Peyer's patch (tissue), 4 donors: ENCODE measurements at regions not wholly inside any gene's neighbourhood (a gene's known extent, or its start where the extent isn't known, plus 50 kb on each side); places are given as distances from the start of the nearest gene placed in this dataset.
"Not testable (repeated sequence)": the region's sequence is repeated elsewhere in the genome, so short reads cannot be mapped to it uniquely, and the experiment has no call there.

Experiments used
- DNase-seq, 3 donors: peaks; one replicate each; pipeline ENCODE4 v3.0.0-alpha.2; 2017 to 2019
- H3K27ac ChIP-seq, 4 donors: fragments of 200-600 bp; sonication (generic); one replicate each; pipeline ENCODE4 v1.5.1; 2016 to 2019
- H3K27me3 ChIP-seq, 2 donors: fragments of 200-600 bp; sonication (generic); one replicate each; pipeline ENCODE4 v1.5.1; 2019
- H3K36me3 ChIP-seq, 3 donors: fragments of 200-600 bp; sonication (generic); one replicate each; pipeline ENCODE4 v1.5.1; 2016 to 2019
- H3K4me1 ChIP-seq, 4 donors: fragments of 200-600 bp; sonication (generic); one replicate each; pipeline ENCODE4 v1.5.1; 2016 to 2019
- H3K4me3 ChIP-seq, 4 donors: fragments of 200-600 bp; sonication (generic); 1 replicate in 3 of 4; 2 replicates in 1 of 4; pipeline ENCODE4 v1.5.1; 2016 to 2019; ENCODE audit warnings: mild to moderate bottlenecking in 1 of 4
- H3K9me3 ChIP-seq, 4 donors: fragments of 200-600 bp; sonication (generic); one replicate each; pipeline ENCODE4 v1.5.1; 2016 to 2019; ENCODE audit warnings: mild to moderate bottlenecking in 1 of 4
- POLR2A ChIP-seq, 2 donors: fragments of 450-650 bp; IDR thresholded peaks; one replicate each; pipeline ENCODE4 v1.5.1; 2017; ENCODE audit warnings: antibody characterized with exemption in 2 of 2, mild to moderate bottlenecking in 2 of 2, moderate library complexity in 2 of 2
- TF ChIP-seq, protein P1 (sequence below), 6 experiments: fragments of 450-650 bp in 4 of 6; fragments of 200-600 bp in 2 of 6; sonication (generic) in 1 of 6; IDR thresholded peaks; one replicate each; pipeline ENCODE4 v1.5.1; 2017 to 2019; ENCODE audit warnings: antibody characterized with exemption in 6 of 6, mild to moderate bottlenecking in 3 of 6, moderate library complexity in 1 of 6

- peaks cover 0 to 19% (median 9%) of the 10 kb centered on the region in 4 donors for H3K9me3 ChIP-seq
- DNase-seq: no peak
- H3K4me1 ChIP-seq: no peaks in the 10 kb centered on the region
- H3K36me3 ChIP-seq: no peaks in the 10 kb centered on the region
- H3K27ac ChIP-seq: no peak overlapping the region
- no peak overlapping the region for H3K4me3 ChIP-seq
- no peaks in the 10 kb centered on the region for H3K27me3 ChIP-seq
- TF ChIP-seq, protein P1, sequence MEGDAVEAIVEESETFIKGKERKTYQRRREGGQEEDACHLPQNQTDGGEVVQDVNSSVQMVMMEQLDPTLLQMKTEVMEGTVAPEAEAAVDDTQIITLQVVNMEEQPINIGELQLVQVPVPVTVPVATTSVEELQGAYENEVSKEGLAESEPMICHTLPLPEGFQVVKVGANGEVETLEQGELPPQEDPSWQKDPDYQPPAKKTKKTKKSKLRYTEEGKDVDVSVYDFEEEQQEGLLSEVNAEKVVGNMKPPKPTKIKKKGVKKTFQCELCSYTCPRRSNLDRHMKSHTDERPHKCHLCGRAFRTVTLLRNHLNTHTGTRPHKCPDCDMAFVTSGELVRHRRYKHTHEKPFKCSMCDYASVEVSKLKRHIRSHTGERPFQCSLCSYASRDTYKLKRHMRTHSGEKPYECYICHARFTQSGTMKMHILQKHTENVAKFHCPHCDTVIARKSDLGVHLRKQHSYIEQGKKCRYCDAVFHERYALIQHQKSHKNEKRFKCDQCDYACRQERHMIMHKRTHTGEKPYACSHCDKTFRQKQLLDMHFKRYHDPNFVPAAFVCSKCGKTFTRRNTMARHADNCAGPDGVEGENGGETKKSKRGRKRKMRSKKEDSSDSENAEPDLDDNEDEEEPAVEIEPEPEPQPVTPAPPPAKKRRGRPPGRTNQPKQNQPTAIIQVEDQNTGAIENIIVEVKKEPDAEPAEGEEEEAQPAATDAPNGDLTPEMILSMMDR (IDR thresholded peaks at IDR 0.05): no peak
- no peak for TF ChIP-seq POLR2A (IDR thresholded peaks at IDR 0.05)
These were observed 159.4 kb downstream of the CRLF2 start for GRCh38 chrX:1053072-1053471.

- no peak for TF ChIP-seq POLR2A (IDR thresholded peaks at IDR 0.05)
- TF ChIP-seq, protein P1 (IDR thresholded peaks at IDR 0.05): no peak
- no peak overlapping the region for H3K27ac ChIP-seq
- H3K4me3 ChIP-seq: no peak overlapping the region
- H3K27me3 ChIP-seq: no peaks in the 10 kb centered on the region
- peaks cover 0 to 19% (median 9%) of the 10 kb centered on the region in 4 donors for H3K9me3 ChIP-seq
- no peaks in the 10 kb centered on the region for H3K36me3 ChIP-seq
- no peak for DNase-seq
- H3K4me1 ChIP-seq: no peaks in the 10 kb centered on the region
These were observed 160.4 kb downstream of the CRLF2 start for GRCh38 chrX:1052021-1052420.

DNA sequence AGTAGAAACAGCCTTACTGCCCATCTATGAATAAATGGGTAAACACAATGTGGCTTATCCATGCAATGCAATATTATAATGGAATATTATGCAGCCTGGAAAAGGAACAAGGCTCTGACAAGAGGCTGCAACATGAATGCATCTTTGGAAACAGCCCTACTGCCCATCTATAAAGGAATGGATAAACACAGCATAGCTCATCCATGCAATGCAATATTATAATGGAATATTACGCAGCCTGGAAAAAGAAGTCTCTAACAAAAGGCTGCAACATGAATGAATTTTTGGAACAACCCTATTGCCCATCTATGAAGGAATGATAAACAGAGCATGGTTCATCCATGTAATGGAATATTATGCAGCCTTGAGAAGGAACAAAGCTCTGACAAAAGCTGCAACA, 161.0 kb downstream of the CRLF2 start:
- DNase-seq: no peak
- H3K4me3 ChIP-seq: no peak overlapping the region
- H3K27me3 ChIP-seq: no peaks in the 10 kb centered on the region
- no peak overlapping the region for H3K27ac ChIP-seq
- peaks cover 0 to 19% (median 9%) of the 10 kb centered on the region in 4 donors for H3K9me3 ChIP-seq
- H3K36me3 ChIP-seq: no peaks in the 10 kb centered on the region
- no peak for TF ChIP-seq POLR2A (IDR thresholded peaks at IDR 0.05)
- TF ChIP-seq, protein P1 (IDR thresholded peaks at IDR 0.05): no peak
- H3K4me1 ChIP-seq: no peaks in the 10 kb centered on the region

DNA sequence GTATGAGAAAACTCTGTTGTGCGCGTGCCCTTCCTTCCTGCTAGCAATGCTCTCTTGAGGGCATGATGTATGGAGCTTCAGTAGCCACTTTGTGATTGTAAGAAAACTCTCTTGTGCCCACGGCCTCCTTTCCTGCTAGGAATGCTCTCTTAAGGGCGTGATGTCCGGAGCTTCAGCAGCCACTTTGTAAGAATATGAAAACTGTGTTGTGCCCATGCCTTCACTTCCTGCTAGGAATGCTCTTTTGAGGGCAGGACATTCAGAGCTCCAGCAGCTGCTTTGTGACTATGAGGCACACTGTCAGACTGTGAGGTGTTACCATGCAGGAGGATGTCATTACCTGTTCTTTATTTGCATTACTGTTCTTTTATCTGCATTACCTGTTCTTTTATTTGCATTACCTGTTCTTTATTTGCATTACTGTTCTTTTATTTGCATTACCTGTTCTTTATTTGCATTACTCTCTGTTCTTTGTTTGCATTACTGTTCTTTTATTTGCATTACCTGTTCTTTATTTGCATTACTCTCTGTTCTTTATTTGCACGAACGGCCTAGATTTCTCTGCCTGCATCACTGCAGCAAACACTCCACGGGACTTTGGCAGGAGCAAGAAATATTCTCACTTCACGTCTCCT, 166.7 kb downstream of the CRLF2 start:
- Histone ChIP-seq H3K4me1 (no peaks in the 10 kb centered on the region), H3K4me3 (no peak overlapping the region), H3K36me3 (no peaks in the 10 kb centered on the region), H3K27ac (no peak overlapping the region), H3K27me3 (no peaks in the 10 kb centered on the region), H3K9me3 (peaks cover 0 to 18% (median 4%) of the 10 kb centered on the region in 4 donors)
- DNase-seq: no peak
- no peak for TF ChIP-seq POLR2A (IDR thresholded peaks at IDR 0.05)
- TF ChIP-seq, protein P1 (IDR thresholded peaks at IDR 0.05): no peak

DNA sequence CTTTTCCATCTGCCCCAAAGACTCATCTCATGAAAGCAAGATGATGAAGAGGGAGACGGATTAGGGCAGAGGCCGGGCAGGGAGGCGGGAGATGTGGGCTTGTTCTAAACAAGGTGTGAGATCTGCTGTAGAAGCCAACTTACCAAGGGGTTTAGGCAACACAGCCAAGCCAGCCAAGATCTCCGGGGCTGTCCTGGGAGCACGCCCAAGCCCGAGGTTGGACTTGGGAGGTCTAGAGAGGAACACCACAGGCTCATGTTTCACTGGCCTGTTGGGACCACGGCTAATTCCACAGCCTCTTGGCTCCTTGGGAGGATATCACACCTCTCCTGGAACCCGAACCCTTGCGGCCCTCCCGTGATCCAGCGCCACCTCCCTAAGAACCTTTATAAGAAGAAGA, 171.4 kb downstream of the CRLF2 start:
- no peak for TF ChIP-seq POLR2A (IDR thresholded peaks at IDR 0.05)
- TF ChIP-seq, protein P1 (IDR thresholded peaks at IDR 0.05): no peak
- no peaks in the 10 kb centered on the region for H3K27me3 ChIP-seq
- peaks cover 0 to 26% (median 3%) of the 10 kb centered on the region in 4 donors for H3K9me3 ChIP-seq
- no peaks in the 10 kb centered on the region for H3K36me3 ChIP-seq
- H3K4me1 ChIP-seq: no peaks in the 10 kb centered on the region
- no peak for DNase-seq
- no peak overlapping the region for H3K4me3 ChIP-seq
- H3K27ac ChIP-seq: no peak overlapping the region

GRCh38 chrX:1035931-1036330, 176.5 kb downstream of the CRLF2 start:
- H3K27ac ChIP-seq, DNase-seq, H3K4me1 ChIP-seq, H3K36me3 ChIP-seq, H3K4me3 ChIP-seq, H3K27me3 ChIP-seq: not testable (repeated sequence)
- H3K9me3 ChIP-seq: peaks cover 0 to 13% (median 0%) of the 10 kb centered on the region in 4 donors
